GM12891 (cell line): ENCODE measurements at regions not wholly inside any gene's neighbourhood (a gene's known extent, or its start where the extent isn't known, plus 50 kb on each side); places are given as distances from the start of the nearest gene placed in this dataset.

Experiments
- PAX5 ChIP-seq: IDR thresholded peaks from 2 replicates; pipeline ENCODE4 v1.6.1; 2011; ENCODE audit warnings: low read length, moderate library complexity, mild to moderate bottlenecking; ENCODE audit not compliant: insufficient read depth, severe bottlenecking
- POLR2A ChIP-seq: IDR thresholded peaks from 2 replicates; pipeline ENCODE4 v1.6.1; 2011; ENCODE audit warnings: low read depth, low read length, control low read depth
- POLR2AphosphoS5 ChIP-seq: IDR thresholded peaks from 2 replicates; pipeline ENCODE4 v1.6.1; 2011; ENCODE audit warnings: low read depth, low read length, control low read depth
- SPI1 ChIP-seq: IDR thresholded peaks from 2 replicates; pipeline ENCODE4 v1.6.1; 2011; ENCODE audit warnings: low read depth, low read length, control low read depth
- TAF1 ChIP-seq: IDR thresholded peaks from 2 replicates; pipeline ENCODE4 v1.6.1; 2011; ENCODE audit warnings: low read depth, low read length, control low read depth

GRCh38 chr11:103622296-103622695 lies 414.1 kb upstream of the DDI1 start:
- no peak for TF ChIP-seq POLR2A
- no peak for TF ChIP-seq POLR2AphosphoS5
- no peak for TF ChIP-seq SPI1
- no peak for TF ChIP-seq PAX5
- TF ChIP-seq TAF1: no peak
